Loucy (cell line): ENCODE measurements at regions not wholly inside any gene's neighbourhood (a gene's known extent, or its start where the extent isn't known, plus 50 kb on each side); places are given as distances from the start of the nearest gene placed in this dataset.

ENCODE experiments used
- H2AFZ ChIP-seq: fragments of 200-600 bp; sonication (generic); 2 replicates; pipeline ENCODE4 v1.6.0; 2016; ENCODE audit warnings: antibody characterized with exemption, mild to moderate bottlenecking, low read length, moderate library complexity
- H3F3A ChIP-seq: fragments of 200-600 bp; 2 replicates; pipeline ENCODE4 v1.6.0; 2016; ENCODE audit warnings: antibody characterized with exemption, low read depth, mild to moderate bottlenecking
- H3K27me3 ChIP-seq: fragments of 200-600 bp; sonication (generic); 2 replicates; pipeline ENCODE4 v1.6.1; 2014; ENCODE audit warnings: low read length, mild to moderate bottlenecking; ENCODE audit not compliant: insufficient read depth, poor library complexity, severe bottlenecking
- H3K36me3 ChIP-seq: fragments of 200-600 bp; sonication (generic); 2 replicates; pipeline ENCODE4 v1.6.1; 2016; ENCODE audit warnings: low read length; ENCODE audit not compliant: insufficient read depth
- H3K4me1 ChIP-seq: fragments of 200-600 bp; sonication (generic); 2 replicates; pipeline ENCODE4 v1.5.1; 2014; ENCODE audit warnings: low read length, mild to moderate bottlenecking; ENCODE audit not compliant: insufficient read depth, poor library complexity, severe bottlenecking
- H3K4me2 ChIP-seq: fragments of 200-600 bp; sonication (generic); 2 replicates; pipeline ENCODE4 v1.6.0; 2014; ENCODE audit warnings: antibody characterized with exemption, low read length, low read depth, mild to moderate bottlenecking; ENCODE audit not compliant: poor library complexity, severe bottlenecking
- H3K4me3 ChIP-seq: fragments of 200-600 bp; sonication (generic); 2 replicates; pipeline ENCODE4 v1.5.1; 2014; ENCODE audit warnings: low read length, mild to moderate bottlenecking, mixed read lengths; ENCODE audit not compliant: poor library complexity, severe bottlenecking
- H3K79me2 ChIP-seq: fragments of 200-600 bp; sonication (generic); 2 replicates; pipeline ENCODE4 v1.6.1; 2014; ENCODE audit warnings: low read length; ENCODE audit not compliant: insufficient read depth
- H3K9ac ChIP-seq: fragments of 200-600 bp; sonication (generic); 2 replicates; pipeline ENCODE4 v1.6.0; 2014; ENCODE audit warnings: mild to moderate bottlenecking, low read depth, low read length, moderate library complexity; ENCODE audit not compliant: poor library complexity, severe bottlenecking
- H3K9me2 ChIP-seq: fragments of 200-600 bp; sonication (generic); replicated peaks from 2 replicates; pipeline ENCODE4 v1.6.1; 2016; ENCODE audit warnings: low read depth, low read length, mixed read lengths
- H3K9me3 ChIP-seq: fragments of 200-600 bp; sonication (generic); 2 replicates; pipeline ENCODE4 v1.6.1; 2014; ENCODE audit warnings: mild to moderate bottlenecking, antibody characterized with exemption, low read length, low read depth; ENCODE audit not compliant: insufficient read depth
- H4K20me1 ChIP-seq: fragments of 200-600 bp; sonication (generic); 2 replicates; pipeline ENCODE4 v1.6.0; 2014; ENCODE audit warnings: antibody characterized with exemption, low read length, mild to moderate bottlenecking; ENCODE audit not compliant: insufficient read depth, poor library complexity, severe bottlenecking
- EZH2phosphoT487 ChIP-seq: fragments of 200-600 bp; IDR thresholded peaks from 2 replicates; pipeline ENCODE4 v1.6.1; 2018; ENCODE audit warnings: antibody characterized with exemption, mild to moderate bottlenecking, moderate library complexity, borderline replicate concordance
- TF ChIP-seq, protein P1 (sequence below): fragments of 200-600 bp; sonication (generic); conservative IDR thresholded peaks from 2 replicates; pipeline ENCODE4 v1.5.1; 2014; ENCODE audit warnings: mild to moderate bottlenecking, antibody characterized with exemption, low read length

- peaks cover 8% of the 10 kb centered on the region for H3K4me1 ChIP-seq
- no peaks in the 10 kb centered on the region; the same call in 1 of the 2 replicates for H3K9me3 ChIP-seq
- peaks cover 3% of the 10 kb centered on the region; the same call in 1 of the 2 replicates for H3F3A ChIP-seq
- no peak overlapping the region for H3K4me2 ChIP-seq
- H3K36me3 ChIP-seq: no peaks in the 10 kb centered on the region
- H2AFZ ChIP-seq: no peak overlapping the region
- H3K9ac ChIP-seq: no peak overlapping the region
- no peak for TF ChIP-seq EZH2phosphoT487
- TF ChIP-seq, protein P1, sequence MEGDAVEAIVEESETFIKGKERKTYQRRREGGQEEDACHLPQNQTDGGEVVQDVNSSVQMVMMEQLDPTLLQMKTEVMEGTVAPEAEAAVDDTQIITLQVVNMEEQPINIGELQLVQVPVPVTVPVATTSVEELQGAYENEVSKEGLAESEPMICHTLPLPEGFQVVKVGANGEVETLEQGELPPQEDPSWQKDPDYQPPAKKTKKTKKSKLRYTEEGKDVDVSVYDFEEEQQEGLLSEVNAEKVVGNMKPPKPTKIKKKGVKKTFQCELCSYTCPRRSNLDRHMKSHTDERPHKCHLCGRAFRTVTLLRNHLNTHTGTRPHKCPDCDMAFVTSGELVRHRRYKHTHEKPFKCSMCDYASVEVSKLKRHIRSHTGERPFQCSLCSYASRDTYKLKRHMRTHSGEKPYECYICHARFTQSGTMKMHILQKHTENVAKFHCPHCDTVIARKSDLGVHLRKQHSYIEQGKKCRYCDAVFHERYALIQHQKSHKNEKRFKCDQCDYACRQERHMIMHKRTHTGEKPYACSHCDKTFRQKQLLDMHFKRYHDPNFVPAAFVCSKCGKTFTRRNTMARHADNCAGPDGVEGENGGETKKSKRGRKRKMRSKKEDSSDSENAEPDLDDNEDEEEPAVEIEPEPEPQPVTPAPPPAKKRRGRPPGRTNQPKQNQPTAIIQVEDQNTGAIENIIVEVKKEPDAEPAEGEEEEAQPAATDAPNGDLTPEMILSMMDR: no peak
- H3K27me3 ChIP-seq: no peaks in the 10 kb centered on the region
- H3K79me2 ChIP-seq: no peaks in the 10 kb centered on the region
- H4K20me1 ChIP-seq: no peaks in the 10 kb centered on the region
- no peak overlapping the region for H3K4me3 ChIP-seq
- no peaks in the 10 kb centered on the region for H3K9me2 ChIP-seq
Observed at GRCh38 chr5:158265931-158266700, 407.2 kb upstream of the CLINT1 start.

DNA sequence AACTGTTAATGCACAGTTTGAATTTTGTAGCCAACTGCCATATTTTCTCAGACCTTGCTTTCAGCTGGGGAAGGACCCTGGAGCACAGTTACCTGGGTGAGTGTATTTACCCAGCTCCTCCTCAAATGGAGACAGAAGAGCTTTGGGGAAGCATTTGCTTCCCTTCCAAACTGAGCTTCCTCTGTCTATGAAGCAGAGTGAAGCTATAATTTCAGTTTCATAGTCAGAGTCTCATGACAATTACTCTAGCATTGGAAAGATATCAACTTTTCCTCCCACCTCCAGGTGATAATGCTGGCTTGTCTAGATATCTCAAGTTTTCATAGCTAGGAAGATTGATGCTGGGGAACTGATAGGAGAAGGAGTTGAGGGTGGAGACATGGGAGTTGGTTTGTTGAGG lies 406.4 kb upstream of the CLINT1 start:
- Histone ChIP-seq H3K36me3 (no peaks in the 10 kb centered on the region), H3K79me2 (no peaks in the 10 kb centered on the region), H3K27me3 (no peaks in the 10 kb centered on the region), H3F3A (peaks cover 2% of the 10 kb centered on the region; the same call in 1 of the 2 replicates), H4K20me1 (no peaks in the 10 kb centered on the region), H2AFZ (no peak overlapping the region), H3K9me3 (no peaks in the 10 kb centered on the region; the same call in 1 of the 2 replicates), H3K4me2 (no peak overlapping the region), H3K9me2 (no peaks in the 10 kb centered on the region), H3K4me3 (no peak overlapping the region), H3K4me1 (peaks cover 2% of the 10 kb centered on the region), H3K9ac (no peak overlapping the region)
- TF ChIP-seq EZH2phosphoT487: no peak
- TF ChIP-seq, protein P1: no peak

- H3K36me3 ChIP-seq: no peaks in the 10 kb centered on the region
- TF ChIP-seq, protein P1: no peak
- TF ChIP-seq EZH2phosphoT487: no peak
Observed at GRCh38 chr5:158264264-158264663, 405.3 kb upstream of the CLINT1 start.

More at GRCh38 chr5:158264264-158264663, 405.3 kb upstream of the CLINT1 start:
- Histone ChIP-seq H3K79me2 (no peaks in the 10 kb centered on the region), H3K9ac (no peak overlapping the region), H3K4me3 (no peak overlapping the region), H4K20me1 (no peaks in the 10 kb centered on the region), H3K9me2 (no peaks in the 10 kb centered on the region), H3K9me3 (no peaks in the 10 kb centered on the region; the same call in 1 of the 2 replicates), H3K27me3 (no peaks in the 10 kb centered on the region), H3K4me2 (no peak overlapping the region), H3K4me1 (no peaks in the 10 kb centered on the region), H2AFZ (no peak overlapping the region), H3F3A (no peaks in the 10 kb centered on the region)
